OCI-LY7 (cell line): ENCODE measurements at regions not wholly inside any gene's neighbourhood (a gene's known extent, or its start where the extent isn't known, plus 50 kb on each side); places are given as distances from the start of the nearest gene placed in this dataset.

Experiments
- CTCF ChIP-seq: fragments of 200-600 bp; sonication (generic); conservative IDR thresholded peaks from 2 replicates; pipeline ENCODE4 v1.5.1; 2014; ENCODE audit warnings: mild to moderate bottlenecking, antibody characterized with exemption, low read length, moderate library complexity, mixed read lengths
- EZH2phosphoT487 ChIP-seq: fragments of 200-600 bp; sonication (generic); IDR thresholded peaks from 2 replicates; pipeline ENCODE4 v1.6.1; 2018; ENCODE audit warnings: low read depth, borderline replicate concordance, mild to moderate bottlenecking, mixed run types, antibody characterized with exemption, low read length, moderate library complexity, mixed read lengths

GRCh38 chr11:116137753-116138152, 633.5 kb upstream of the CADM1 start:
- TF ChIP-seq CTCF = no peak
- no peak for TF ChIP-seq EZH2phosphoT487
